Duodenal mucosa (tissue), 2 donors: ENCODE measurements at regions not wholly inside any gene's neighbourhood (a gene's known extent, or its start where the extent isn't known, plus 50 kb on each side); places are given as distances from the start of the nearest gene placed in this dataset.

Experiments used
- H3K27ac ChIP-seq: one replicate; pipeline ENCODE4 v1.7.0; 2013; ENCODE audit warnings: low read depth, low read length
- H3K27me3 ChIP-seq, 2 donors: one replicate each; pipeline ENCODE4 v1.7.0; 2013; ENCODE audit warnings: low read length in 2 of 2, control low read depth in 1 of 2; ENCODE audit not compliant: insufficient read depth in 2 of 2, control insufficient read depth in 1 of 2
- H3K36me3 ChIP-seq, 2 donors: one replicate each; pipeline ENCODE4 v1.7.0; 2013; ENCODE audit warnings: low read length in 2 of 2, control low read depth in 1 of 2; ENCODE audit not compliant: insufficient read depth in 2 of 2, control insufficient read depth in 1 of 2
- H3K4me1 ChIP-seq, 2 donors: one replicate each; pipeline ENCODE4 v1.7.0; 2013; ENCODE audit warnings: low read length in 2 of 2, control low read depth in 1 of 2; ENCODE audit not compliant: insufficient read depth in 2 of 2, control insufficient read depth in 1 of 2
- H3K4me3 ChIP-seq, 2 donors: one replicate each; pipeline ENCODE4 v1.7.0; 2013; ENCODE audit warnings: low read length in 2 of 2, low read depth in 1 of 2
- H3K9ac ChIP-seq, 2 donors: one replicate each; pipeline ENCODE4 v1.7.0; 2013; ENCODE audit warnings: low read length in 2 of 2, low read depth in 1 of 2
- H3K9me3 ChIP-seq, 2 donors: one replicate each; pipeline ENCODE4 v1.7.0; 2013; ENCODE audit warnings: low read length in 2 of 2, control low read depth in 1 of 2; ENCODE audit not compliant: control insufficient read depth in 1 of 2

DNA sequence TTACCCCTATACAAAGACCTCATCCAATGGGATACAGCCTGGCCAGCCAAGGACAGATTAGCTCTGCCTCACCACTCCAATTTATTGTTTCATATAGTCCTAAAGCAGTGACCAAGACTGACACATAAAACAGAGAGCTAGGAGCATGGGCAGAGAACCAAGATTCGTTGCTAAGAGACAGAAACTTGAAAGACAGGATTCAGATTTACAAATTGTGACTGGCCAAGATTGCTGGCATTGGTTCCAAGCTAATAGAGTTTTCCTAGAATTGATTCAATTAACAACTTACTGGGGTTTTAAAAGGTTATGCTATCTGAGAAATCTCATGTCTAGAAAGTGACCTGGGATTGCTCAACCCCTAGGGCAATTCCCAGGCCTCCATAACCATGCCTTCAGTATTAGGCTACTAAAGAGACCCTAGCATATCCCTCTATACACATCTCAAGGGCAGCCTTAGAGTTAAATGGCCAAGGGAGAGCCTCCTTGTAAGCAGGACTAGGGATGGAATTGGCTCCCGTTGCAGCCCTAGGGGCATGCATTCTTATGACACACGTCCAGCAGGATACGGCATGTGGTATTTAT is 75.6 kb downstream of the ICOS start:
- H3K27me3 ChIP-seq = no peaks in the 10 kb centered on the region
- peaks cover 0 to 7% of the 10 kb centered on the region in 2 donors for H3K4me1 ChIP-seq
- no peak overlapping the region for H3K4me3 ChIP-seq
- no peaks in the 10 kb centered on the region for H3K36me3 ChIP-seq
- H3K9me3 ChIP-seq = no peaks in the 10 kb centered on the region
- H3K9ac ChIP-seq = no peak overlapping the region
- H3K27ac ChIP-seq = no peak overlapping the region

DNA sequence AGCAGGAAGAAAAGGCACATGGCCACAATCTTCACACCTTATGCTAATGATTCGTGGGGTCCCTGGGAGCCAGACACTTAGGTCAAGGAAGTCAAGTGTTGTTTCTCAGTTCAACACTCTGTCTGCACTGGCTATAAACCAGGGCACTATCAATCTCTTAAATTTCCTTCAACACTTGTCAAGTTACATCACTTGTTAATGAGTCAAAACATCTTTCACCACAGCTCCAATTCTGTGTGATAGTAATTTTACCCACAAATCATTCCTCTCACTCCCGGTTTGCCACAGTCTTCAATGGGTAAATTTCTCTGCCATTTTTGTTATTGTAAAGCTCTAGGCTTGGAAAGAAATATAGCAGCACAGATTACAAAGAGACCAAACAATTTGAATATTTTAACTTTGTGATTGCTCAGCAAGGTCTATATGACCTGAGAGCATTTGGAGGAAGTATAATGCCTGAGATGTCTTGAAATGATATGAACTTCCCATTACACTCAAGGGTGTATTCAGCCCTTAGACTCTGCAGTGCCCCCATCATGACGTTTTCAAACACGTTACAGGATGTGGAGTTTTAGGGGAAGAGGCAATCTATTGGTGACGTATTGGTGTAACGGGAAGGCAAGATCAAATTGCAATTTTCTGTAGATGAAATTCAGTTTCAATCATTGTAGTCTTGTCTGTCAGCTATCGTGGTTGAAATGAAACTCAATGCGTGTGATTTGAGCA is 78.7 kb downstream of the ICOS start:
- Histone ChIP-seq H3K27me3 (no peaks in the 10 kb centered on the region), H3K9me3 (no peaks in the 10 kb centered on the region), H3K36me3 (no peaks in the 10 kb centered on the region), H3K4me3 (no peak overlapping the region), H3K4me1 (peaks cover 0 to 7% of the 10 kb centered on the region in 2 donors), H3K27ac (no peak overlapping the region), H3K9ac (no peak overlapping the region)

DNA sequence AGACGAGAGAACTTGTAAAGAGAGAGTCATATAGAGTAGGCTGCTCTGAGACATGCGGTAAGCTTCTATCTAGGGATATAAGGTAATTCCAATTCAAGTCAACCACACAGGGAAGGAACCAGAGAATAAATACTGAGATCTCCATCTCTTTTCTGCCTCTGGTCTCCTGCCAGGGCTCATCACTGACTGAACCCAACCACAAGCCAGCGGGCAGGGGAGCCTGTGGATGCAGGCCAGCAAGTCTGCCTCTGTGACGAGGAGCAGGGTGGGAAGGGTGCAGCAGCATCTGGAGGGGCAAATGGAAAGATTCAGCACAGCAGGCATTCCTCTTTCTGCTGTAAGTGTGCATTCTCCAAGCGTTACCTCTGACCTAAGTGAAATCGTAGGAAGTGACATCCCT is 82.2 kb downstream of the ICOS start:
- Histone ChIP-seq H3K36me3 (no peaks in the 10 kb centered on the region), H3K27me3 (no peaks in the 10 kb centered on the region), H3K9me3 (no peaks in the 10 kb centered on the region), H3K4me3 (no peak overlapping the region), H3K4me1 (no peaks in the 10 kb centered on the region), H3K9ac (no peak overlapping the region), H3K27ac (no peak overlapping the region)

DNA sequence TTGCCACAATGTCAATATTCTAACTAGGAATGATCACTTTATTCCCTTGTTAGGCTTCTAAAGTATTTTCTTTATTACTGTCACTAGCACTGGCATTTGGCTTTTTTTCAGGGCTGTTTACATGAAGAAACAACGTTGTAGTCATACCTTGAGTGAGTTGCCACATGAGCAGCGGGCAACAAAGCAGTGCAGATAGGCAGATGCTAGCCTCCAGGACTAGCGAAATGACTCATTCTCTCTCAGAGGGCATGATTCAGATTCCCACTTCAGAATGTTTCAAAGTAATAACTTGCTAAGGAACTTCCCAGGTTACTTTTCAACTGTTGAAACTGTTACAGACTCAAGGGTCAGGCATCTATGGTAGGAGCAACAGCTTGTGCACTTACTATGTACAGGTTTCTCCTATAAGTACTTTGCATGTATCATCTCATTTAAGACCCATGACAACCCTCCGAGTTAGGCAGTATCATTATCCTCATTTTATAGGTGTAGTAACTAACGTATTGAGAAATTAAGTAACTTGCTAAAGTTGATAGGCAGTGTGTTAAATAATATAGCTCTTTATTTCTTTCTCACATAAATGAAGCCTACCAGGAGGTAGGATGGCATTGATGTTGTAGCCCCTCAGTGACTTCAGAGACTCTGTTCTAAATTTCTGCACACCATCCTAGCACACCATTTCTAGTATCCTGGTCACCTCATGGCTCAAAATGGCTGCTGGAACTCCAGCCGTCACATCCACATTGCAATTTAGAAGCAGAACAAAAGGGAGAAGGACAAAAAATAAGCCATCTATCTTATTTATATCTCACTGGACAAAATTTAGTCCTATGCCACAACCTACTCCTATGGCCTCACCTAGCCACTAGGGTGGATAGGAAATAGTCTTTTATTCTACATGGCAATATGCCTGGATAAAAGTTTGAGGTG is 83.3 kb downstream of the ICOS start:
- H3K4me1 ChIP-seq = no peaks in the 10 kb centered on the region
- H3K36me3 ChIP-seq = no peaks in the 10 kb centered on the region
- H3K9me3 ChIP-seq = no peaks in the 10 kb centered on the region
- H3K4me3 ChIP-seq = no peak overlapping the region
- H3K27me3 ChIP-seq = no peaks in the 10 kb centered on the region
- H3K9ac ChIP-seq = no peak overlapping the region
- no peak overlapping the region for H3K27ac ChIP-seq

DNA sequence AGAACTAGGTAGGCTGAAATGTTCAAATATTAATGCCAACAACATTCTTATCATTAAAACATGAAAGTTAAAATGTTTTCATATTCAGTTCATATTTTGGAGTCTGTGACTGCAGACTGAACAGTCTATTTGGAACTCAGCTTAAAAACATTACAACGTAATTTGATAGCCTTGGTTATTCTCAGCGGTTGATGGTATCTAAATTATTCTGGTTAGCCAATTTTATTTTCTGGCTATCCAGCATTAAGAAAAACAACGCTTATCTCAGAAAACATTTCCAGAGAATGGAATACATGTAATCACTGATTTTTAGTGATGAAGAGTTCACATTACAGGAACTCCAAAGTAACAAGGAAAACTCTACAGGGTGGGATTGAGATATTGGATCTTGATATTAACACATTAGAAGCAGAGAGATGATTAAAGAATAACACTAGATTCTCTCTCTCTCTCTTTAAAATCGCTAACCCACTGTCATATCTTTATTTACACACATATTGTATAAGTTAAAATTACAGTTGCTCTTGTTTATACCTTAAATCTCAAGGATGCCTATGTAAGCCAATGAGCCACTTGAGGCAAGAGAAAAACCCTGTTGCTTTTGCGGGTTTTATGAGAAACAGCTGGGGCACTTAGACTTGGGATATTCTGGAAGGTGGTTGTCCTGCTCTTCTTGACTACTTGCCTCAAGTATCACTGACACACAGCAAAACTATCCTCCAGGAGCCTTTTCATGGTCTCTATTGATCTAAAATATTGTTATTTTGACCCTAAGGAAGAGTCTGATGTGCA is 84.9 kb downstream of the ICOS start:
- Histone ChIP-seq H3K27ac (no peak overlapping the region), H3K4me3 (no peak overlapping the region), H3K9ac (no peak overlapping the region)

DNA sequence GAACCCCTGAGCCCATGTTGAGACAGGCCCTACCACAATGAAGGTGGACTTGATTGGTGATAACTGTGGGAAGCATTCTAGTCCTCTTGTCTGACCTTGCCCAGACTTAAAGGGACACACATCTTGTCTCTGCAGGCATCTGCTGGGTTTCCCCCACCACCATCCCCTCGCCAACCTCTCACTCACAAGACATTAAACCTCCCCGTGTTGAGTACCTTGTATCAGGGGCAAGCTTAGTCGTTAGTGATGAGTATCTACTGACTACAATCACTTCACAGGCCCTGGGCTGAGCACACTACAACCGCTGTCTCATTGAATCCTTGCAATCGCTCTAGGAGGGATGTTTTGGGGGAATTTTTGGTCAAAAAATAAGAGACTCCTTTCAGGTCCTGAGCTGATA is 86.0 kb downstream of the ICOS start:
- Histone ChIP-seq H3K36me3 (no peaks in the 10 kb centered on the region), H3K4me3 (no peak overlapping the region), H3K27me3 (peaks cover 0 to 3% of the 10 kb centered on the region in 2 donors), H3K9me3 (no peaks in the 10 kb centered on the region), H3K27ac (no peak overlapping the region), H3K4me1 (no peaks in the 10 kb centered on the region), H3K9ac (no peak overlapping the region)

More for the DNA sequence above, 84.9 kb downstream of the ICOS start:
- H3K4me1 ChIP-seq = no peaks in the 10 kb centered on the region
- no peaks in the 10 kb centered on the region for H3K9me3 ChIP-seq
- H3K36me3 ChIP-seq = no peaks in the 10 kb centered on the region
- peaks cover 0 to 2% of the 10 kb centered on the region in 2 donors for H3K27me3 ChIP-seq

DNA sequence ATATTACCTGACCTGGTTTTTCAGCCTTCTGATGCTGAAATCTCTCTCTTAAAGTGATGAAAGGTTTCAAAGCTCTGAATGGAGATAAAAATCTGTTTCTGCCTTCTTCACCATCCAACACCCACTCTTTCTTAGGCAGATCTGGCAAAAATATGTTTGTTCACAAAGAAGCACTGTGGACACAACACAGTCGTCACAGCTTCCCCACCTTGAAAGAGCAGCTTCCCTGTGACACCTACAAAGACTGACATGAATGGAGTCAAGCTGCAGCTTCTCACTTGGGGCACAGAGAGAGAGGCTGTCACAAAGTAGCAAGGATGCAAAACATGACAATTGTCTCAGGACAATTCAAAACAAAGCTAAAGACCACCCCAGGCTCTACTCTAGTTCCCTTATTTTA is 86.5 kb downstream of the ICOS start:
- no peaks in the 10 kb centered on the region for H3K4me1 ChIP-seq
- no peaks in the 10 kb centered on the region for H3K36me3 ChIP-seq
- no peaks in the 10 kb centered on the region for H3K9me3 ChIP-seq
- H3K9ac ChIP-seq = no peak overlapping the region
- H3K27me3 ChIP-seq = peaks cover 0 to 3% of the 10 kb centered on the region in 2 donors
- H3K4me3 ChIP-seq = no peak overlapping the region
- no peak overlapping the region for H3K27ac ChIP-seq

DNA sequence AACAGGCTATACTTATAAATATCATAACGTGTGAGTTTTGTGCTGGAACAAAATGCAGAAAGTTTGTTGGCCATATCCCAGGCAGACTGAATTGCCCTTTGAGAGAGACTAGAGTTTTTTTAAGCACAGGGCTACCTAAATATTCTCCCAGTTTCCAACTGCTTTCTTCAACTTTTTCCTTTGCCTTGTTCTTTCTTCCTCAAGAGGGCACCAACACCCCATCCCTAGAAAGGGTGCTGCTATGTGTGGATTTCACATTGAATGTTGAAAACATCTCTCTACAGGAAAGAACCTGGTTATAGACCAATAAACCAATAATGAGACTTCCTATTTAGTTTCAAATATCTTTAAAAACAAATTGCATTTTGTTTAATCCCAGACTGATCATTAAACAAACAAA is 87.9 kb downstream of the ICOS start:
- no peak overlapping the region for H3K27ac ChIP-seq
- H3K9ac ChIP-seq = no peak overlapping the region
- peaks cover 0 to 3% of the 10 kb centered on the region in 2 donors for H3K27me3 ChIP-seq
- H3K4me1 ChIP-seq = no peaks in the 10 kb centered on the region
- no peak overlapping the region for H3K4me3 ChIP-seq
- no peaks in the 10 kb centered on the region for H3K9me3 ChIP-seq
- no peaks in the 10 kb centered on the region for H3K36me3 ChIP-seq

DNA sequence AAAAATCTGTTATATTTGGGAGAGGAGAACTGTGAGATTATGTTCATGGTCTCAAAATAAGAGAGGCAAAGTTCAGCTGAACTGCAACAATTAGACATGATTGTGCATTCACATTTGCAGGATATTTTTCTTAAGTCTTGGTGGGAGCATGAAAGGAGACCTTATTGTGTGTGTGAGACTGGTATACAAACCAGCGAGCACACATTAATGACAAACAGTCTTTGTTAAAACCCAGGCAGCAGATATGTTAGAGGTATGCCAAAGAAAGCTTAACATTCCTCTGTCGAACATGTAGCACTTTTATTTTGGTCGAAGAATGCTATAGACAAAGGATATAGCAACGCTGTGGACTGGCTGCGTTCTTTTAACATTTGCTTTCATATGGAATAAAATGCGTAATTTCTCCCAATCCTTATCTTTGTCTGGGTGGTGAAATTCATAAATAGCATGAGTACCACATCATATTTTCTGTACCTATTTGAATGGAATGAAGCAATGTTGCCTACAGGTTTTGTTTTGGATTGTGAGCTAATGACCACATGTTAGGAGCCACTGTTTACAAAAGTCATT is 88.4 kb downstream of the ICOS start:
- Histone ChIP-seq H3K4me3 (no peak overlapping the region), H3K9me3 (no peaks in the 10 kb centered on the region), H3K36me3 (no peaks in the 10 kb centered on the region), H3K27ac (no peak overlapping the region), H3K4me1 (no peaks in the 10 kb centered on the region), H3K9ac (no peak overlapping the region), H3K27me3 (peaks cover 0 to 3% of the 10 kb centered on the region in 2 donors)
